Bronchial epithelial cell (primary cell): ENCODE measurements at regions not wholly inside any gene's neighbourhood (a gene's known extent, or its start where the extent isn't known, plus 50 kb on each side); places are given as distances from the start of the nearest gene placed in this dataset.
"Not testable (repeated sequence)": the region's sequence is repeated elsewhere in the genome, so short reads cannot be mapped to it uniquely, and the experiment has no call there.

Experiments used
- DNase-seq: peaks from one replicate; pipeline ENCODE4 v3.0.0-alpha.2; 2010; ENCODE audit warnings: low read depth
- FAIRE-seq: peaks from 2 replicates; lab custom pipeline; 2011; peaks lifted over from hg19 to GRCh38; lab: Jason Lieb, UNC
- H3K27me3 ChIP-seq: 2 replicates; pipeline ENCODE4 v1.5.1; 2011; ENCODE audit warnings: low read length; ENCODE audit not compliant: control insufficient read depth, insufficient read depth
- H3K36me3 ChIP-seq: 2 replicates; pipeline ENCODE4 v1.5.1; 2011; ENCODE audit warnings: low read length; ENCODE audit not compliant: control insufficient read depth, insufficient read depth
- H3K4me3 ChIP-seq: 2 replicates; pipeline ENCODE4 v1.5.1; 2011; ENCODE audit warnings: mild to moderate bottlenecking, low read depth, low read length, control low read depth

DNA sequence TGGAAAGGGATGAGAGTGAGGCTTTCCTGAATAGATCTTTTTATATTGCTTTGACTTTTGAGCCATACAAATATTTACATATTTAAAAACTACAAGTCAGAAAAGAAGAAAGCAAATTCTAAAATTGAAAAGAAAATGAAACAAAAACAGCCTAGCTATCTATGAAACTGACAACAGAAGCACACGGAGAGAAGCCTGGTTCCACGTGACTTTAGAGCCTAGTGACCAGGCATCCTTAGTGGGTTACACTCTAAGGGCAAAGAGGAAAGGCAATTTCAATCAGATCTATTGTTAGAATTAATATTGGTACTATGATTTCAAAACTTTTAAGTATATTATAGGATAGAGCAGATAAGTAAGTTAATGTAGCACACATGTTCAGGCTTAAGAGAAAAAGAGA is 185.0 kb downstream of the KLRB1 start:
- H3K36me3 ChIP-seq, FAIRE-seq, H3K4me3 ChIP-seq, H3K27me3 ChIP-seq, DNase-seq: not testable (repeated sequence)

DNA sequence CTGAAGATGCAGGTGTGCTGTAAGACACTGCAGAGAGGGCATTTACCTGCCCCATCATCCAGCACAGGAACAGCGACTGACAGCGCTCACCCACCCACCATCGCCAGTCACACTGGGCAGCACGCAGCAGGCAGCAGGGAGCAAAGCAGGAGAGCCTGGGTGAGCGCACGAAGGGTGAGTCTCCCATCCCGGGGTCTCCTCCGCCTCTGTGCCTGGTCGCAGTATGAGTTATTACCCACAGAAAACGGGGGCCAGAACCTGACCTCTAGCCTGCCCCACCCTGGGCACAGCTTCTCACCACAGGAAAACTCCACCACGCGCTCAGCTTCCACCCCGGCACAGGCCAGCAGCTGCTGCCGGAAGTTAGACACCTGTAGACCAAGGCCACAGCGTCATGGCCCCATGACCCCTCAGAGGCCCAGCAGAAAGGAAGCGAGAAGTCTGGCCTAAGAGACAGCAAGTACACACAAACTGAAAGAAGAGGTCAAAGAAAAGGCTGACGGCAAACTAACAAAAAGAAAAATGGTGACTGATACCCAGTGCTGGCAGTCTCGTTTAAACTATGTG is 186.1 kb downstream of the KLRB1 start:
- not testable (repeated sequence) for DNase-seq, FAIRE-seq, H3K36me3 ChIP-seq, H3K4me3 ChIP-seq, H3K27me3 ChIP-seq

DNA sequence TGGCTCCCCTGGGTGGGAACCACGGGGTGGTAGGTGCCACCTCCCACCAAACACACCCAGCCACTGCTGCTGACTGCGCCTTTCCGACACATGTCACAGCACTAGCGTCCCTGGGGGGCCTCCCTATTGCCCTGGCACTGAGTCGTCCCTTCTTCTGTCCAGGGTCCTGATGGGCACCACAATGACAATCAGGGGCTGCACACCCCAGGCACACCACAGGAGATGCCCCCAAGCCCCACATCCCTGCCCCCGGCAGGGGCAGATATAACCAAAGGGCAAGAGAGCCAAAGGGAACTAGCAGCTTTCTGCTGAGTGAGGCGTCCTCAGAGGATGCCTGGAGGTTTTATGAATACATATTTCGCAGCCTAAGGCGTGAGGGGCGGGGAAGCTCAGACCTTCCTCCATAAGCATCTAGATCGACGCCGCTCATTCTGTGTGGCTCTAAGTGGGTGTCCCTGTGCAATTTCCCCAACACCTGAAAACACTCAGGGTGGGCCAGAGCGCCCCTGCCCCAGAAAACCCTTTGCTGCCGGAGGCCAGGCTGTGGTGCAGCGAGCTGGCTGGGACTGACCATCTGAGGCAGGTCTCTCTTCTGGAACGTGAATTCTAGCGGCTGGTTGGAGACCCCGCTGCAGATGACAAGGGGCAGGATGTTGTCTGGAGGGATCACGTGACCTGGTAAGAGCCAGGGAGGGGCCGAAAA is 186.7 kb downstream of the KLRB1 start:
- not testable (repeated sequence) for H3K36me3 ChIP-seq, DNase-seq, H3K4me3 ChIP-seq, H3K27me3 ChIP-seq, FAIRE-seq

DNA sequence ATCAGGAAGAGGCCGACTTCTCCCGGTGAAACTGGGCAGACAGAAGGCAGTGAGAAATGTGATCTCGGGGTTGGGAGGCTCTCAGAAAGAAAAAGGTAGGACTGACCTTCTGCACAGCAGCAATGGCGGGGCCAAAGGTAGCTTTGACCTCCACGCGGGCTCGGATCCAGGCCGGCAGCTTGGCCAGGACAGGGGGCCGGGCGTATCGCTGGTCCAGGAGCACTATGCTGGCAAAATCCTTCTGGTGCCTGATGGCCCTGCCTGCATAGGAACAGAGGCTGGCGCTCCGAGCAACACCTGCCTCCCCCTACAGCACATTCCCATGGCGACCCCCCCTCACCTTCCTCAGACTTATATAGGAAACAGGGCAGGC is 189.1 kb downstream of the KLRB1 start:
- H3K4me3 ChIP-seq, DNase-seq, FAIRE-seq, H3K36me3 ChIP-seq, H3K27me3 ChIP-seq: not testable (repeated sequence)

DNA sequence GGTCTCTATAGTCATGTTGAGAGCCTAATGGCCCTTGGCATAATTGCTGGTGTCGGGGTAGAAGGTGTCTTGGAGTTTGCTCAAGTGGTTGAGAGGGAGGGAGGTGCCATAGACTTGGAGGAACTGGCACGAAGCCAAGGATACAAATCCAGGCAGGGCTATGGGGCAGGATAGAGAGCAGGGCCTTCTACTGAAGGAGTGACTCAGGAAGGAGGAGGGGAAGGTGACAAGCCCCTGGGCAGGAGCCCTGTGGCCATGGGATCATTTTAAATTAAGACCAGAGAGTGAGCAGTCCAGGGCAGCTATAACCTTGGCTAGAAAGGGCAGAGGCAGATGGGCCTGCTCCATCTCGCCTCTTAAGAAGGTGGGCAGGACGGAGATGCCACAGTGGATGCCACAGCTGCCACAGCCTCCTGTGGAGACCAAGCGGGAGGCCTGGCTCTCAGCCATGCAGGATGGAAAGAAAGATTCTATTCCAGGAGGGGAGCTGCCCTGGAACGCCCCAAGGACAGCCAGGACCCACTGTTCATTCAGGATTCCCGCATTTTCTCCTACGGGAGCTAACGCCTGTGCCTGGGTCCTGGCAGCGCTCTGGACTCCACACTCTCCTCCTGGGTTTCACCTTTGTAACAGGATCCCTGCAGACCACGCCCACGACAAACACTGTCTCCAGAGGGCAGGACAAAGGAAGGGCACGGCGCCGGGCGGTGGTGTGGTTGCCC is 189.6 kb downstream of the KLRB1 start:
- not testable (repeated sequence) for H3K27me3 ChIP-seq, H3K36me3 ChIP-seq, H3K4me3 ChIP-seq
- FAIRE-seq (peak; percentile 32), DNase-seq (peak; percentile 22)

DNA sequence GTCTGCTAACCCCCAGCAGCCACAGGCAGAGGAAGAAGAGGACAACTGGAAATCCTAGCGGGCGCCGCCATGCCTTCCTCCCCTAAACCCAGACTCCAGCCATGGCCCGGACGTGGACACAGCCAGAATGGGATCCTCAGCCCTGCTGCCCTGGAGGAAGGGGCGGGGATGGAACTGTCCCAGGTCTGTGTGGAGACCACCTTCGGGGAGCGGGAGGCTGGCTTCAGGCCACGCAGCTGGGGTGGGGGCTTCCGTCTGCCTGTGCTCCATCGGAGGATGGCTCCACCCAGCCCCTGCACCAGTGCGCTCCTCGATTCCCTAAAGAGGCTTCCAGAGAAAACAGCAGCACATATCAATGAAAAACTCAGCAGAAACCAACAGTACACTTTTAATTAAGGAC is 190.4 kb downstream of the KLRB1 start:
- not testable (repeated sequence) for H3K4me3 ChIP-seq, FAIRE-seq, DNase-seq, H3K36me3 ChIP-seq, H3K27me3 ChIP-seq

DNA sequence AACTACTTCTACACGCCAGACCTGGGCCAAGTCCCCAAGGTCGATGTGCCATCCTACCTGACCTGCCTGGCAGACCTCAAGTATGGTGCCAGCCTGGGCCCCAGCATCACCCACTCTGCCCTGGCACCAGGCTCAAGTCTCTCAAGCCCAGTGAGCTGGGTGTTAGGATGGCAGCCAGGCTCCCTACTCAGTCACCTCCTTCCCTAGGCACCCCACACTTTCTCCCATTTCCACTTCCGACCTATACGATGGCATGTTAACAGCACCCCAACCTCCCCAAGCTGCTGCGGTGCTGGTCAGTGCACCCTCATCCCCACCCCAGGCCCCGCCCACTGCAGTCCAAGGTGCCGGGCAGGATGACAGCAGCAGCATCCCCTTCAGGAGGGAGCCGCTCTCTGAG is 191.4 kb downstream of the KLRB1 start:
- not testable (repeated sequence) for FAIRE-seq, H3K4me3 ChIP-seq, H3K27me3 ChIP-seq

DNA sequence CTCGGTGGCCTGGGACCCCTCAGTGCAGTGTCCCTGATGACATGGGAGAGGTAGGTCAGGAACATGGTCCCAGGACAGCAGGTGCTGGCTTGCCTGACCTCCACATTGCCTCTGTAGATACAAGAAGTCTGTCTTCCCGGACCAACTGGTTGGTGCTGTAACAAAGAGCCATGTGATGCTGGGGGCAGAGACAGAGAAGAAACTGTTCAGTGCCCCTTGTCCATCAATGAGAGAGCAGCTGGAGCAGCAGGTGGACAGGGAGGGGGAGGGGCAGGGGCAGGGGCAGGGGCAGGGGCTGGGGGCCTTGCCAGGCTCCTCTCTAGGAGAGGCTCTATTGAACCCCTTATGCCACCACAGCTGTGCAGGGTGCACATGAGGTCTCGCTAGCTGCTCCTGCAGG is 191.8 kb downstream of the KLRB1 start:
- not testable (repeated sequence) for H3K36me3 ChIP-seq, H3K4me3 ChIP-seq, DNase-seq, H3K27me3 ChIP-seq, FAIRE-seq

More for the DNA sequence above, 191.4 kb downstream of the KLRB1 start:
- not testable (repeated sequence) for DNase-seq, H3K36me3 ChIP-seq

DNA sequence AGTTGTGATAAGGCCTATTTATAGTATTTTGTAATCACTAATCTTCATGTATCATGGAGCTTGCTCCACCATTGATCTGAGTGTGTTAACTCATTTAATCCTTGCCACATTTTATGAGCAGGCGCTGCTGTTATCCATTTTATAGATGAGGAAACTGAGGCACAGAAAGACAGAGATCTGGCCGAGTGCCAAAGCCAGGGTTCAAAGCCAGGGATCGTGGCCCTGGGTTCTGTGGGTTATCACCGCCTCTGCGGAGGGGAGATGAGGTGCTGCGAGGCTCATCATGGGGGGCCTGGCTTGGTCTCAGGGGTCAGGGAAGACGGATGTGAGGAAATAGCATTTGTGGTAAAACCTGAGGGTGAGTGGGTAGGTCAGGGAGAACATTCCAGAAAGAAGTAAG is 193.9 kb downstream of the KLRB1 start:
- not testable (repeated sequence) for H3K4me3 ChIP-seq, DNase-seq, H3K36me3 ChIP-seq, H3K27me3 ChIP-seq, FAIRE-seq

DNA sequence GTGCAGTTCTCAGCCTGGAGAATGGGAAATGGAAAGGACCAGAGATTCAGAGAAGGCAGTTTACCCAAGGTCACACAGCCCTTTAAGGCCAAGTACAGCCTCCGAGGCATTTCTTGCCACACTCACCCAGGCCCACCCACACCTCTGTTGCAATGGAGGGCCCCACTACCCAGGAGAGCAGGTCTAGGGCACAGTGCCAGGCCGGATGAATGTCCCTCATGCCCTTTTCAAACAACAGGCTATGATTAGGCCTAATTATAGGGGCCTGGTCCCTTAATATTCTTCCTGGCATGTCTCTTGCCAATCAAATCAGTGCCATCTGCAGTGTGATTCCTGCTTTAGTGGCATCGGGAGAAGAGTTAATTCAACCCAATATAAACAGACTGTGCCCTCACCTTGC is 195.3 kb downstream of the KLRB1 start:
- FAIRE-seq, H3K4me3 ChIP-seq, H3K36me3 ChIP-seq, H3K27me3 ChIP-seq: not testable (repeated sequence)
- peak; percentile 27 for DNase-seq

DNA sequence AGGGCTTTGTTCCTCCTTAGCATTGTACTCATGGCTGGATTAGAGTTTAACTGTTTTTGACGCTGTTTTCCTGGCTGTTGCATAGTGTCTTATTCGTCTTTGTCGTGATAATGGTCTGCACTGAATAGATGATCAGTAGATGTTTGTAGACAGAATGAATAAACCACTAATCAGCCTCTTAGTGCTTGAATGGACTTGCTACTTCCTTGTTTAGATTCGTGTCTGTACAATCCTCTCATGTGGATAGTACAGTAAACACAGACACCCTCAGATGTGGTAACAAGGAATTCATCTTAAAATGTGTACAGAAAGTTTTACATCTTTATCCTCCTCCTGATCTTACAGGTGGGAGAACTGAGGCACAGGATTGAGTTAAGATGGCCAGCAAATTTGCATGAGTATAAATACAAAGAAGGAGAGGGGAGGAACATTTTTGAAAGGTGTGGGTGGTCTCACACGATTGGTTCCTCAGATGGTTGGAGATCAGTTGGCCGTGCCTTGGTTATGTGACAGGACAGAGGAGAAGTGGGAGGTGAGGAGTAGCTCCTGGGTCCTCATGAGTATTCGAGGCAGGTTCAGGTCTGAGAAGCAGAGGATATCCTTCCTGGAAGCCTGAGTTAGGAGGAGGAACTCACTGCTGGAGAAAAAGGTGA is 196.0 kb downstream of the KLRB1 start:
- not testable (repeated sequence) for FAIRE-seq, H3K36me3 ChIP-seq, H3K27me3 ChIP-seq, H3K4me3 ChIP-seq
- peak; percentile 92 for DNase-seq

DNA sequence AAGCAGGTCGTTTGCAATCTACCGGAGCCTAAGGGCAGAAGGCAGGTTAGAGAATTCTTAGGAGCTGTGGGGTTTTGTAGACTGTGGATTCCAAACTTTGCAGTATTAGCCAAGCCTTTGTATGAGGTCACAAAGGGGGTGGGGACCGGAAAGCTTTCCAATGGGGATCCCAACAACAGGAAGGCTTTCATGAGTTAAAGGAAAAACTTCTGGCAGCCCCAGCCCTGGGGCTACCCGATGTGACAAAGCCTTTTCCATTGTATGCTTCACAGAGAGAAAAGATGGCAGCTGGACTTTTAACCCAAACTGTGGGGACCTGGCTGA is 199.2 kb upstream of the PZP start:
- DNase-seq, FAIRE-seq, H3K4me3 ChIP-seq, H3K36me3 ChIP-seq, H3K27me3 ChIP-seq: not testable (repeated sequence)
